ENCODE measurements at regions not wholly inside any gene's neighbourhood (a gene's known extent, or its start where the extent isn't known, plus 50 kb on each side); places are given as distances from the start of the nearest gene placed in this dataset.
"Not testable (repeated sequence)": the region's sequence is repeated elsewhere in the genome, so short reads cannot be mapped to it uniquely, and the experiment has no call there.

DNA sequence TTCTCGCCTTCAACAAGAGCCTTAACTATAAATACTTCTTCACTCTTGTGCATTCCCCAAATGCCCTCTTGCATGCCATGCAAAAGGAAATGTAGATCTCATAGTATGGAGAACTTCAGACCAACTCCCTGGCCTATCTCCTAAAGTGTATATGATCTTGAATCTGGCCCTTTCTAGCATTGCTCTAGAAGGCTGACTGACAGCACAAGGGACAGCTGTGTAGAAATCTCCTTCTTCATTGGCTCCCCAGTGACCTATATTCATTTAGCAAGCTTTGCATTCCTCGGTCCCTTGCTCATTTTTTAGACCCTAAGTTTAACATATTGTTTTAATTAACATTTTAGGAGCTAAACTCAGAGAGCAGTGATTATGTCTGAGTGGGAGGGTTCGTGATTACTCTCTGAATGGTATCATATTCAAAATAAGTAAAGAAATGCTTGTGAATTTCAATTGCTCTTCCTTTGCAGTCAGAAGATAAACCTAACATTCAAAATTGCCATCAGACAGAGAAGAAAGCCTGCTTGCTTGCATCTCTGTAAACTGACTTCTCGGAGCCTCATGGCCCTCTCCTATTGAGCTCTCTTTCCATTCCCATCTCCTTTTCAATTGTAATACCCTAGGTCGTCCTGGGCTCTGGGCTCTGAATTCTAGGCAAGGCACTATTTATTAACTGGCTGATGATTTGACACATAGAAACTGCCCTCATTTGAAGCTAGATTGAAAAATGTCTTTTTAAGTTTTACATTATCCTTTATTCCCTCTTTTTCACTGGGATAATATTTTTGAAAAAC, 120.3 kb upstream of the PRKG2 start:
- WGBS (ENCODE audit: extremely low coverage, insufficient coverage, low lambda C conversion rate): no CpG with 5 or more reads among the region's 5 CpGs
- H3K27ac ChIP-seq (ENCODE audit: low read depth, low read length): no peak overlapping the region
- no peaks in the 10 kb centered on the region for H3K27me3 ChIP-seq (ENCODE audit: insufficient read depth, low read length, poor library complexity)
- H3K18ac ChIP-seq (ENCODE audit: low read length): no peak overlapping the region
- H3K4me3 ChIP-seq (ENCODE audit: low read length): no peak overlapping the region
- H3K4ac ChIP-seq (ENCODE audit: low read depth, low read length): no peak overlapping the region
- no peak overlapping the region for H2BK5ac ChIP-seq (ENCODE audit: low read length)
- H3K23ac ChIP-seq (ENCODE audit: low read length): no peak overlapping the region
- H3K36me3 ChIP-seq (ENCODE audit: control insufficient read depth, insufficient read depth, low read length): no peaks in the 10 kb centered on the region
- H3K79me1 ChIP-seq (ENCODE audit: low read length): no peaks in the 10 kb centered on the region
- H3K79me2 ChIP-seq (ENCODE audit: control insufficient read depth, insufficient read depth, low read length): no peaks in the 10 kb centered on the region
- no peak overlapping the region for H4K8ac ChIP-seq (ENCODE audit: low read depth, low read length)
- H3K56ac ChIP-seq (ENCODE audit: low read length): no peak overlapping the region
- H3K9ac ChIP-seq (ENCODE audit: low read length): no peak overlapping the region
- no peak overlapping the region for H2BK120ac ChIP-seq (ENCODE audit: low read depth, low read length)
- no peak overlapping the region for H3K4me2 ChIP-seq (ENCODE audit: low read length)
- no peaks in the 10 kb centered on the region for H3K4me1 ChIP-seq (ENCODE audit: control insufficient read depth, low read depth, low read length)
- no peak overlapping the region for H2AK5ac ChIP-seq (ENCODE audit: low read length)
- H2BK15ac ChIP-seq (replicated peaks; ENCODE audit: low read depth): no peak overlapping the region
- no peak for DNase-seq
- no peak overlapping the region for H4K5ac ChIP-seq (ENCODE audit: low read length)

DNA sequence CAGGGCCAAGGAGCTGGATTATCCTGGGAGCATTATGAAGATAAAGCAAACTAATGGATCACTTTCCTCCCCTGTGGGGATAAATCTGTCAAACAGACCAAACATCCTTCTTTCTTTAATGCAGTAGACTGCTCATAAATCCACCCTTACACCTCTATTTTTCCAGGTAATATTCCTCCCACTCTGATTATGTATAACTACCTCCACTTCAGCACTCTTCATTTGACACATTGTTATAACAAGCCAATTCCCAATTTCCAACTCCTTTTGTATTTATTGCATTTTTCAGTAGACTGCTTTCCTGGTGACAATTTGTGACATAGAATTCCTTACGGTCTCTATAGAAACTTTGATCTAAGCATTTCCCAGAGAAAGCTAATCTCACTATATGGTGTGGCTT, 115.0 kb upstream of the PRKG2 start:
- Histone ChIP-seq H2AK5ac (ENCODE audit: low read length) (no peak overlapping the region), H3K27me3 (ENCODE audit: insufficient read depth, low read length, poor library complexity) (no peaks in the 10 kb centered on the region), H4K5ac (ENCODE audit: low read length) (no peak overlapping the region), H3K4ac (ENCODE audit: low read depth, low read length) (no peak overlapping the region), H3K18ac (ENCODE audit: low read length) (no peak overlapping the region), H4K8ac (ENCODE audit: low read depth, low read length) (no peak overlapping the region), H3K27ac (ENCODE audit: low read depth, low read length) (no peak overlapping the region), H3K23ac (ENCODE audit: low read length) (no peak overlapping the region), H3K4me2 (ENCODE audit: low read length) (no peak overlapping the region), H2BK5ac (ENCODE audit: low read length) (no peak overlapping the region), H3K9ac (ENCODE audit: low read length) (no peak overlapping the region), H3K4me3 (ENCODE audit: low read length) (no peak overlapping the region), H2BK15ac (replicated peaks; ENCODE audit: low read depth) (no peak overlapping the region), H3K56ac (ENCODE audit: low read length) (no peak overlapping the region), H2BK120ac (ENCODE audit: low read depth, low read length) (no peak overlapping the region), H3K36me3 (ENCODE audit: control insufficient read depth, insufficient read depth, low read length) (no peaks in the 10 kb centered on the region), H3K79me1 (ENCODE audit: low read length) (no peaks in the 10 kb centered on the region), H3K79me2 (ENCODE audit: control insufficient read depth, insufficient read depth, low read length) (no peaks in the 10 kb centered on the region), H3K4me1 (ENCODE audit: control insufficient read depth, low read depth, low read length) (no peaks in the 10 kb centered on the region)
- WGBS (ENCODE audit: extremely low coverage, insufficient coverage, low lambda C conversion rate): no CpG with 5 or more reads among the region's 1 CpG
- DNase-seq: no peak

DNA sequence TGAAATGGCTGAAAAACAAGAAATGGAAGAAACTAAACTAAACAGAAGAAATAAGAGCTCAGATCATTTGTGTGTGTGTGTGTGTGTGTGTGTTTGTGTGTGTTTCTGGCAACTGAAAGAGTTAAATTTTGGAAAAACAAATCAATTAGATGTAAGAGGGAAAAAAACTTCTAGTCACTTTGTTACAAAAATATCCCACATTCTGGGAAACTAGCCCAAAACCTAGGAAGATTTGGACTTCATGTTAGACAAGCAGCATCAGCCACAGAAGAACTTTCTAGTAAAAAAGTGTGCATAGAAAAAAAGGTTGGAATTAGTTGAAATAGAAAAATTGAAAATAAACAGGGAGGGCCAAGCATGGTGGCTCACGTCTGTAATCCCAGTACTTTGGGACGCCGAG, 111.6 kb upstream of the PRKG2 start:
- Histone ChIP-seq H3K56ac (ENCODE audit: low read length) (no peak overlapping the region), H3K23ac (ENCODE audit: low read length) (no peak overlapping the region), H3K79me1 (ENCODE audit: low read length) (no peaks in the 10 kb centered on the region), H3K36me3 (ENCODE audit: control insufficient read depth, insufficient read depth, low read length) (no peaks in the 10 kb centered on the region), H3K18ac (ENCODE audit: low read length) (no peak overlapping the region), H3K27ac (ENCODE audit: low read depth, low read length) (no peak overlapping the region), H3K79me2 (ENCODE audit: control insufficient read depth, insufficient read depth, low read length) (no peaks in the 10 kb centered on the region), H2AK5ac (ENCODE audit: low read length) (no peak overlapping the region), H3K9ac (ENCODE audit: low read length) (no peak overlapping the region), H2BK15ac (replicated peaks; ENCODE audit: low read depth) (no peak overlapping the region), H3K27me3 (ENCODE audit: insufficient read depth, low read length, poor library complexity) (no peaks in the 10 kb centered on the region), H4K5ac (ENCODE audit: low read length) (no peak overlapping the region), H4K8ac (ENCODE audit: low read depth, low read length) (no peak overlapping the region), H3K4me3 (ENCODE audit: low read length) (no peak overlapping the region), H2BK5ac (ENCODE audit: low read length) (no peak overlapping the region), H3K4me1 (ENCODE audit: control insufficient read depth, low read depth, low read length) (no peaks in the 10 kb centered on the region), H3K4ac (ENCODE audit: low read depth, low read length) (no peak overlapping the region), H3K4me2 (ENCODE audit: low read length) (no peak overlapping the region), H2BK120ac (ENCODE audit: low read depth, low read length) (no peak overlapping the region)
- WGBS (ENCODE audit: extremely low coverage, insufficient coverage, low lambda C conversion rate): no CpG with 5 or more reads among the region's 3 CpGs
- DNase-seq: no peak

- H3K36me3 ChIP-seq (ENCODE audit: control insufficient read depth, insufficient read depth, low read length); H3K18ac ChIP-seq (ENCODE audit: low read length); H3K79me2 ChIP-seq (ENCODE audit: control insufficient read depth, insufficient read depth, low read length); H3K4me1 ChIP-seq (ENCODE audit: control insufficient read depth, low read depth, low read length); H3K27me3 ChIP-seq (ENCODE audit: insufficient read depth, low read length, poor library complexity); H3K9ac ChIP-seq (ENCODE audit: low read length); H2BK120ac ChIP-seq (ENCODE audit: low read depth, low read length); H3K27ac ChIP-seq (ENCODE audit: low read depth, low read length); H2BK15ac ChIP-seq (replicated peaks; ENCODE audit: low read depth); H2BK5ac ChIP-seq (ENCODE audit: low read length); DNase-seq; H3K4me3 ChIP-seq (ENCODE audit: low read length); H3K79me1 ChIP-seq (ENCODE audit: low read length); H2AK5ac ChIP-seq (ENCODE audit: low read length); H4K8ac ChIP-seq (ENCODE audit: low read depth, low read length); H3K4ac ChIP-seq (ENCODE audit: low read depth, low read length); H3K23ac ChIP-seq (ENCODE audit: low read length); H3K56ac ChIP-seq (ENCODE audit: low read length); H4K5ac ChIP-seq (ENCODE audit: low read length); H3K4me2 ChIP-seq (ENCODE audit: low read length): not testable (repeated sequence)
- WGBS (ENCODE audit: extremely low coverage, insufficient coverage, low lambda C conversion rate): no CpG with 5 or more reads among the region's 3 CpGs
Measured at GRCh38 chr4:81324594-81324993, 109.6 kb upstream of the PRKG2 start.

GRCh38 chr4:81319657-81320056, 104.6 kb upstream of the PRKG2 start:
- WGBS (ENCODE audit: extremely low coverage, insufficient coverage, low lambda C conversion rate): no CpG with 5 or more reads among the region's 1 CpG
- H3K36me3 ChIP-seq (ENCODE audit: control insufficient read depth, insufficient read depth, low read length): no peaks in the 10 kb centered on the region

More at GRCh38 chr4:81319657-81320056, 104.6 kb upstream of the PRKG2 start:
- Histone ChIP-seq H3K23ac (ENCODE audit: low read length) (no peak overlapping the region), H2BK15ac (replicated peaks; ENCODE audit: low read depth) (no peak overlapping the region), H4K8ac (ENCODE audit: low read depth, low read length) (no peak overlapping the region), H2BK120ac (ENCODE audit: low read depth, low read length) (no peak overlapping the region), H3K9ac (ENCODE audit: low read length) (no peak overlapping the region), H3K27me3 (ENCODE audit: insufficient read depth, low read length, poor library complexity) (no peaks in the 10 kb centered on the region), H3K4me2 (ENCODE audit: low read length) (no peak overlapping the region), H3K4me3 (ENCODE audit: low read length) (no peak overlapping the region), H2AK5ac (ENCODE audit: low read length) (no peak overlapping the region), H3K27ac (ENCODE audit: low read depth, low read length) (no peak overlapping the region), H3K18ac (ENCODE audit: low read length) (no peak overlapping the region), H3K4me1 (ENCODE audit: control insufficient read depth, low read depth, low read length) (no peaks in the 10 kb centered on the region), H3K56ac (ENCODE audit: low read length) (no peak overlapping the region), H2BK5ac (ENCODE audit: low read length) (no peak overlapping the region), H4K5ac (ENCODE audit: low read length) (no peak overlapping the region), H3K79me2 (ENCODE audit: control insufficient read depth, insufficient read depth, low read length) (no peaks in the 10 kb centered on the region), H3K4ac (ENCODE audit: low read depth, low read length) (no peak overlapping the region), H3K79me1 (ENCODE audit: low read length) (no peaks in the 10 kb centered on the region)
- no peak for DNase-seq

Measured in mesendoderm (in vitro differentiated cells).